Neural crest cell (in vitro differentiated cells): ENCODE measurements at regions not wholly inside any gene's neighbourhood (a gene's known extent, or its start where the extent isn't known, plus 50 kb on each side); places are given as distances from the start of the nearest gene placed in this dataset.

Experiments
- DNase-seq: peaks from one replicate; pipeline ENCODE4 v3.0.0; 2021; ENCODE audit warnings: low read depth, mixed read lengths, low spot score
- H3K27ac Mint-ChIP-seq: one replicate; pipeline ENCODE4 v1.8.0; 2021; ENCODE audit warnings: mild to moderate bottlenecking, mixed read lengths; ENCODE audit not compliant: unreplicated experiment
- H3K27me3 Mint-ChIP-seq: 2 replicates; pipeline ENCODE4 v1.8.0; 2021; ENCODE audit warnings: low read depth, mild to moderate bottlenecking, mixed read lengths
- H3K36me3 Mint-ChIP-seq: 2 replicates; pipeline ENCODE4 v1.8.0; 2021; ENCODE audit warnings: low read depth, mild to moderate bottlenecking, mixed read lengths
- H3K4me1 Mint-ChIP-seq: 2 replicates; pipeline ENCODE4 v1.8.0; 2021; ENCODE audit warnings: mixed read lengths
- H3K4me3 Mint-ChIP-seq: one replicate; pipeline ENCODE4 v1.8.0; 2021; ENCODE audit warnings: mild to moderate bottlenecking, mixed read lengths
- H3K9me3 Mint-ChIP-seq: 2 replicates; pipeline ENCODE4 v1.8.0; 2021; ENCODE audit warnings: mixed read lengths
- TF ChIP-seq, protein P1 (sequence below): fragments of 200-600 bp; sonication (generic); conservative IDR thresholded peaks from 2 replicates; pipeline ENCODE4 v1.5.0; 2021; ENCODE audit warnings: antibody characterized with exemption, mild to moderate bottlenecking

DNA sequence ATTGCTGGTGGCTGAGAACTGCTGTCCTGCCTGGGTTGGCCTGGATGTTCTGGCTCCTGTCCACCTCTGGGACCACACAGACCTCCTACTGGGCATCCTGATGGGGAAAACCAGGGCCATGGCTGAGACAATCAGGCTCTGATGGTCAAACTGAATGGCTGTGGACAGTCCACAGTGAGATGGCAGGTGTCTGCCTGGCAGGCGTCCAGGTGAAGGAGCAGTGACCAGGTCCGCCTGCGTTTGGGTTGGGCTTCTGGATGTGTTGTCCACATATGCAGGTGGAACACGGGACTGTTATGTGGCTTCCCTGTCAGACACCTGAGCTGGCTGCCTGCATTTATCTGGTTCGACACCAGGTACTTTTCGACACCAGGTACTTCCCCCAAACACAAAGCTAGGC is 241.7 kb downstream of the BUB3 start:
- Mint-ChIP-seq H3K4me3 (no peak overlapping the region), H3K4me1 (peaks cover 4% of the 10 kb centered on the region), H3K9me3 (peaks cover 6% of the 10 kb centered on the region), H3K27ac (no peak overlapping the region), H3K36me3 (peaks cover 5% of the 10 kb centered on the region), H3K27me3 (no peaks in the 10 kb centered on the region)
- TF ChIP-seq, protein P1, sequence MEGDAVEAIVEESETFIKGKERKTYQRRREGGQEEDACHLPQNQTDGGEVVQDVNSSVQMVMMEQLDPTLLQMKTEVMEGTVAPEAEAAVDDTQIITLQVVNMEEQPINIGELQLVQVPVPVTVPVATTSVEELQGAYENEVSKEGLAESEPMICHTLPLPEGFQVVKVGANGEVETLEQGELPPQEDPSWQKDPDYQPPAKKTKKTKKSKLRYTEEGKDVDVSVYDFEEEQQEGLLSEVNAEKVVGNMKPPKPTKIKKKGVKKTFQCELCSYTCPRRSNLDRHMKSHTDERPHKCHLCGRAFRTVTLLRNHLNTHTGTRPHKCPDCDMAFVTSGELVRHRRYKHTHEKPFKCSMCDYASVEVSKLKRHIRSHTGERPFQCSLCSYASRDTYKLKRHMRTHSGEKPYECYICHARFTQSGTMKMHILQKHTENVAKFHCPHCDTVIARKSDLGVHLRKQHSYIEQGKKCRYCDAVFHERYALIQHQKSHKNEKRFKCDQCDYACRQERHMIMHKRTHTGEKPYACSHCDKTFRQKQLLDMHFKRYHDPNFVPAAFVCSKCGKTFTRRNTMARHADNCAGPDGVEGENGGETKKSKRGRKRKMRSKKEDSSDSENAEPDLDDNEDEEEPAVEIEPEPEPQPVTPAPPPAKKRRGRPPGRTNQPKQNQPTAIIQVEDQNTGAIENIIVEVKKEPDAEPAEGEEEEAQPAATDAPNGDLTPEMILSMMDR: no peak
- no peak for DNase-seq

- Mint-ChIP-seq H3K36me3 (peaks cover 5% of the 10 kb centered on the region), H3K4me3 (no peak overlapping the region), H3K27ac (no peak overlapping the region), H3K27me3 (no peaks in the 10 kb centered on the region), H3K9me3 (peaks cover 6% of the 10 kb centered on the region), H3K4me1 (peaks cover 4% of the 10 kb centered on the region)
- TF ChIP-seq, protein P1: no peak
- no peak for DNase-seq
Measured at GRCh38 chr10:123398180-123398591, 244.0 kb downstream of the BUB3 start.

GRCh38 chr10:123398756-123399155 is 244.6 kb downstream of the BUB3 start:
- peaks cover 10% of the 10 kb centered on the region for H3K9me3 Mint-ChIP-seq
- peaks cover 4% of the 10 kb centered on the region for H3K4me1 Mint-ChIP-seq
- peaks cover 9% of the 10 kb centered on the region for H3K36me3 Mint-ChIP-seq
- no peak for DNase-seq
- no peak overlapping the region for H3K27ac Mint-ChIP-seq
- TF ChIP-seq, protein P1: no peak
- H3K27me3 Mint-ChIP-seq: no peaks in the 10 kb centered on the region
- H3K4me3 Mint-ChIP-seq: no peak overlapping the region

DNA sequence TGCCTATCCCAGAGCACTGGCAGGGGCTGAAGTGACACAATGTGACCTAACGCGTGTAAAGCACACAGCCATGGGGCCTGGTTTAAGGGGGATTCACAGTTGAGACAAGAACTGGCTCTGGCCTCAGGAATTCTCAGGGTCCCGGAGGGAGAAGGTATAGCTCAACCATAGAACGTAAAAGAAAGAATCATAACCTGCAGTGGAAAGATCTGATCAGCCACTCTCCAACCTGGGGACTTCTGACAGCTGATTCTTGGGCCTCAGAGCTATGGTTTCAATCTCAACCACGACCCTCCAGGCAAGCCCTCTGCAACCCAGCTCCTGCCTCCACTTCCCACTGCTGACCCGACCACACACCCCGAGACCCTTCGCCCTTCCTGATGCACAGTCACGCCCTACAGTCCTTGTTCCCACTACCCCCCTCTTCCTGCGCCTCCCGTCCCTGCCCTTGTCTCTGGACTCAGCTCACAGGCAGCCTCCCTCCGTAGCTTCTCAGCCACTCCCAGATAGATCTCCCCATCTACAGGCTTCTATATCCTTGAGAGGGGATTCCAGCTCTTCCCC is 245.2 kb downstream of the BUB3 start:
- TF ChIP-seq, protein P1: no peak
- peaks cover 10% of the 10 kb centered on the region for H3K9me3 Mint-ChIP-seq
- H3K27me3 Mint-ChIP-seq: no peaks in the 10 kb centered on the region
- H3K4me1 Mint-ChIP-seq: peaks cover 4% of the 10 kb centered on the region
- peaks cover 9% of the 10 kb centered on the region for H3K36me3 Mint-ChIP-seq
- H3K4me3 Mint-ChIP-seq: no peak overlapping the region
- H3K27ac Mint-ChIP-seq: no peak overlapping the region
- no peak for DNase-seq

DNA sequence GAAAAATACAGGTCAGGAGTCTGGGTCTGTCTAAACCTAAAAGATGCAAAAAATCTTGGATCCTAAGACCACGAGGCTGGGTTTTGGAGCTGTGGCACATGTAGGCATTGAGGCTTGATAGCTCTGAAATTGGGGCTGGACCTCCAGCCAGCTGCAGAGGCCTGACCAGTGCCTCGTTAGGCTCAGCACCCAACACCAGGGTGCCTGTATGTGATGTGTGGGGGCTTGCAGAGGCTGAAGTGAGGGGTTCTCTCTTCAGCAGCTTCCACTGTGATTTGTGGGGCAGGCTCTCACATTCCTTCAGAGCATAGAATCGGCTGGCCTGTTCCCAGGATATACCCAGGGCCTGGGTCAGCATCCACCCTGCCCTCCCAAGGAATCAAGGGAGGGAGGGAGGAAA is 247.8 kb downstream of the BUB3 start:
- TF ChIP-seq, protein P1: no peak
- H3K4me1 Mint-ChIP-seq: peaks cover 4% of the 10 kb centered on the region
- H3K27me3 Mint-ChIP-seq: no peaks in the 10 kb centered on the region
- H3K27ac Mint-ChIP-seq: no peak overlapping the region
- H3K9me3 Mint-ChIP-seq: peaks cover 21% of the 10 kb centered on the region
- peaks cover 20% of the 10 kb centered on the region for H3K36me3 Mint-ChIP-seq
- no peak overlapping the region for H3K4me3 Mint-ChIP-seq
- no peak for DNase-seq
